ENCODE measurements at regions not wholly inside any gene's neighbourhood (a gene's known extent, or its start where the extent isn't known, plus 50 kb on each side); places are given as distances from the start of the nearest gene placed in this dataset.

DNA sequence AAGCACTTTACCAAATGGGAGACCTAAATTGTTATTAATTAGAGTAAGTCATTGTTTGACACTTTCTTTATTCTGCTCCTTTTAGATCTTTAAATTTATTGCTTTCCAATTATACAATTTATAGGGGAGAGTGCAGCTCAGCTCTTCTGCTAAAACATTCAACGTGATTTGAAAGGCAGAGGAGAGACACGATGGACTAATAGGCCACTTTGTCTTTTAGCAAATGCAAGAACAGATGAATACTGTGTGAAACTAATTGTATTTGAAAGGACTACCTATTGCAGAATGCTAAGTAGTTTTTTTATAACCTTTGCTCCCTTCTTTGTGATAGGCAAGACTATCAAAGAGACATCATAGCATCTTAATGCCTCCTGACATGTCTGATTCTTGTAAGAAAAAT lies 320.4 kb upstream of the KLF3 start:
- no peaks in the 10 kb centered on the region for H3K36me3 ChIP-seq
- ATAC-seq (no peak), DNase-seq (no peak)
- no peaks in the 10 kb centered on the region for H3K27me3 ChIP-seq
- no peaks in the 10 kb centered on the region for H3K9me3 ChIP-seq
- H3K27ac ChIP-seq, result no peak overlapping the region
- 64% methylated on average over 2 of the region's 2 CpGs for WGBS (ENCODE audit: insufficient coverage, low coverage, low lambda C conversion rate, missing lambda C conversion rate)
- H3K4me3 ChIP-seq, result no peak overlapping the region
- no peaks in the 10 kb centered on the region for H3K4me1 ChIP-seq
- TF ChIP-seq POLR2A (IDR thresholded peaks at IDR 0.05), result no peak
- TF ChIP-seq, protein P1, sequence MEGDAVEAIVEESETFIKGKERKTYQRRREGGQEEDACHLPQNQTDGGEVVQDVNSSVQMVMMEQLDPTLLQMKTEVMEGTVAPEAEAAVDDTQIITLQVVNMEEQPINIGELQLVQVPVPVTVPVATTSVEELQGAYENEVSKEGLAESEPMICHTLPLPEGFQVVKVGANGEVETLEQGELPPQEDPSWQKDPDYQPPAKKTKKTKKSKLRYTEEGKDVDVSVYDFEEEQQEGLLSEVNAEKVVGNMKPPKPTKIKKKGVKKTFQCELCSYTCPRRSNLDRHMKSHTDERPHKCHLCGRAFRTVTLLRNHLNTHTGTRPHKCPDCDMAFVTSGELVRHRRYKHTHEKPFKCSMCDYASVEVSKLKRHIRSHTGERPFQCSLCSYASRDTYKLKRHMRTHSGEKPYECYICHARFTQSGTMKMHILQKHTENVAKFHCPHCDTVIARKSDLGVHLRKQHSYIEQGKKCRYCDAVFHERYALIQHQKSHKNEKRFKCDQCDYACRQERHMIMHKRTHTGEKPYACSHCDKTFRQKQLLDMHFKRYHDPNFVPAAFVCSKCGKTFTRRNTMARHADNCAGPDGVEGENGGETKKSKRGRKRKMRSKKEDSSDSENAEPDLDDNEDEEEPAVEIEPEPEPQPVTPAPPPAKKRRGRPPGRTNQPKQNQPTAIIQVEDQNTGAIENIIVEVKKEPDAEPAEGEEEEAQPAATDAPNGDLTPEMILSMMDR (IDR thresholded peaks at IDR 0.05), result no peak
- intact Hi-C loops (cut with DNase I), result no loop called here

- ATAC-seq (no peak), DNase-seq (no peak)
- no peak for TF ChIP-seq POLR2A (IDR thresholded peaks at IDR 0.05)
- TF ChIP-seq, protein P1 (IDR thresholded peaks at IDR 0.05), result no peak
- Histone ChIP-seq H3K27me3 (no peaks in the 10 kb centered on the region), H3K36me3 (no peaks in the 10 kb centered on the region), H3K27ac (no peak overlapping the region), H3K4me1 (no peaks in the 10 kb centered on the region), H3K4me3 (no peak overlapping the region), H3K9me3 (no peaks in the 10 kb centered on the region)
- intact Hi-C loops (cut with DNase I), result no loop called here
- 53% methylated on average over 1 of the region's 1 CpG for WGBS (ENCODE audit: insufficient coverage, low coverage, low lambda C conversion rate, missing lambda C conversion rate)
Measured at GRCh38 chr4:38344929-38345328, 319.1 kb upstream of the KLF3 start.

DNA sequence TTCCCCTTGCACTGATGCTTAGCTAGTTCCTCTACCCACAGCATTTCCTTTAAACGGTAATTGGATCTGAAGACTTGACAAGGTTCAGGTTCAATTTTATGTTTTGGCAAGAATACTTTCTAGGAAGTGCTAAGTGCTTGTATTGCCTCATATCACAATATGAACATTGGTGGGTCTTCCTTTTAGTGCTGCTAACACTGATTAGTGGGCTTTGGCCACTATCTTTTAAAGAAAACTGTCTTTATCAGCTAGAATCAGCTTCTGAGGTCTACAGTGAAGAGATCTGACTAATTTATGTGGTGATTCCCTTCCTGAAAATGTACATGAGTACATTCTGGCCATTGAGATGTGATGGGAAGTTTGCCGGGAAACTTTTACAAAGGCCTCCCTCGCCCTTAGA lies 316.7 kb upstream of the KLF3 start:
- DNase-seq (no peak), ATAC-seq (no peak)
- intact Hi-C loops (cut with DNase I), result no loop called here
- no peaks in the 10 kb centered on the region for H3K27me3 ChIP-seq
- no peaks in the 10 kb centered on the region for H3K36me3 ChIP-seq
- no peaks in the 10 kb centered on the region for H3K4me1 ChIP-seq
- 75% methylated on average over 2 of the region's 3 CpGs for WGBS (ENCODE audit: insufficient coverage, low coverage, low lambda C conversion rate, missing lambda C conversion rate)
- TF ChIP-seq, protein P1 (IDR thresholded peaks at IDR 0.05), result no peak
- no peak for TF ChIP-seq POLR2A (IDR thresholded peaks at IDR 0.05)
- no peak overlapping the region for H3K27ac ChIP-seq
- no peak overlapping the region for H3K4me3 ChIP-seq
- peaks cover 0 to 4% (median 0%) of the 10 kb centered on the region in 4 donors for H3K9me3 ChIP-seq

DNA sequence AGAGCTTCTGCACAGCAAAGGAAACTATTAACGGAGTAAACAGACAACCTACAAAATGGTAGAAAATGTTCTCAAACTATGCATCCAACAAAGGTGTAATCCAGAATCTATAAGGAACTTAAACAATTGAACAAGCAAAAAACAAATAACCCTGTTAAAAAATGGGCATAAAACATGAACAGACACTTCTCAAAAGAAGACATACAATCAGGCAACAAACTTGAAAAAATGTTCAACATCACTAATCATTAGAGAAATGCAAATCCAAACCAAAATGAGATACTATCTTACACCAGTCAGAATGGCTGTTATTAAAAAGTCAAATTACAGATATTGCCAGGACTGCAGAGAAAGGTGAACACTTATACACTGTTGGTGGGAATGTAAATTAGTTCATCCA lies 309.6 kb upstream of the KLF3 start:
- ATAC-seq, result no peak

More for the DNA sequence above, 309.6 kb upstream of the KLF3 start:
- no peaks in the 10 kb centered on the region for H3K4me1 ChIP-seq
- intact Hi-C loops (cut with DNase I), result no loop called here
- no peak for TF ChIP-seq POLR2A (IDR thresholded peaks at IDR 0.05)
- TF ChIP-seq, protein P1 (IDR thresholded peaks at IDR 0.05), result no peak
- no peak overlapping the region for H3K4me3 ChIP-seq
- DNase-seq, result no peak
- no peaks in the 10 kb centered on the region for H3K27me3 ChIP-seq
- H3K27ac ChIP-seq, result no peak overlapping the region
- no peaks in the 10 kb centered on the region for H3K36me3 ChIP-seq
- peaks cover 0 to 5% (median 0%) of the 10 kb centered on the region in 4 donors for H3K9me3 ChIP-seq
- 77% methylated on average over 1 of the region's 1 CpG for WGBS (ENCODE audit: insufficient coverage, low coverage, low lambda C conversion rate, missing lambda C conversion rate)

All from right lobe of liver (tissue), 6 donors.